ENCODE measurements at regions not wholly inside any gene's neighbourhood (a gene's known extent, or its start where the extent isn't known, plus 50 kb on each side); places are given as distances from the start of the nearest gene placed in this dataset.

GRCh38 chr6:165978476-165978875, 189.2 kb downstream of the TBXT start:
- ATAC-seq (ENCODE audit: low FRiP score) (no peak), DNase-seq (no peak)
- WGBS, 2 donors: 63 to 65% methylated on average over 3 of the region's 3 CpGs
- Histone ChIP-seq H3K4me3 (ENCODE audit: low read length in 2 of 2) (no peak overlapping the region), H3K36me3 (ENCODE audit: control insufficient read depth in 1 of 2, insufficient read depth in 2 of 2, low read length in 1 of 2) (no peaks in the 10 kb centered on the region), H3K4me1 (ENCODE audit: control insufficient read depth in 1 of 2, insufficient read depth in 2 of 2, low read length in 2 of 2) (no peaks in the 10 kb centered on the region), H3K27me3 (ENCODE audit: control insufficient read depth in 1 of 2, insufficient read depth in 2 of 2, low read length in 1 of 2) (no peaks in the 10 kb centered on the region), H3K9me3 (ENCODE audit: control insufficient read depth, low read length) (no peaks in the 10 kb centered on the region), H3K27ac (ENCODE audit: low read depth in 1 of 2, low read length in 2 of 2) (no peak overlapping the region)
- intact Hi-C loops (cut with DNase I): no loop called here

- Histone ChIP-seq H3K36me3 (ENCODE audit: control insufficient read depth in 1 of 2, insufficient read depth in 2 of 2, low read length in 1 of 2) (no peaks in the 10 kb centered on the region), H3K9me3 (ENCODE audit: control insufficient read depth, low read length) (no peaks in the 10 kb centered on the region), H3K4me1 (ENCODE audit: control insufficient read depth in 1 of 2, insufficient read depth in 2 of 2, low read length in 2 of 2) (no peaks in the 10 kb centered on the region), H3K27ac (ENCODE audit: low read depth in 1 of 2, low read length in 2 of 2) (no peak overlapping the region), H3K27me3 (ENCODE audit: control insufficient read depth in 1 of 2, insufficient read depth in 2 of 2, low read length in 1 of 2) (no peaks in the 10 kb centered on the region), H3K4me3 (ENCODE audit: low read length in 2 of 2) (no peak overlapping the region)
- intact Hi-C loops (cut with DNase I): no loop called here
- 85 to 90% methylated on average over 7 of the region's 7 CpGs for WGBS, 2 donors
- DNase-seq (no peak), ATAC-seq (ENCODE audit: low FRiP score) (no peak)
Observed at GRCh38 chr6:165976684-165977083, 191.0 kb downstream of the TBXT start.

GRCh38 chr6:165974817-165975216, 192.8 kb downstream of the TBXT start:
- no peak overlapping the region for H3K27ac ChIP-seq (ENCODE audit: low read depth in 1 of 2, low read length in 2 of 2)
- no peaks in the 10 kb centered on the region for H3K9me3 ChIP-seq (ENCODE audit: control insufficient read depth, low read length)
- ATAC-seq (ENCODE audit: low FRiP score): no peak
- WGBS, 2 donors: 90 to 91% methylated on average over 7 of the region's 7 CpGs
- intact Hi-C loops (cut with DNase I): no loop called here
- no peaks in the 10 kb centered on the region for H3K27me3 ChIP-seq (ENCODE audit: control insufficient read depth in 1 of 2, insufficient read depth in 2 of 2, low read length in 1 of 2)
- no peaks in the 10 kb centered on the region for H3K4me1 ChIP-seq (ENCODE audit: control insufficient read depth in 1 of 2, insufficient read depth in 2 of 2, low read length in 2 of 2)
- no peak for DNase-seq
- H3K4me3 ChIP-seq (ENCODE audit: low read length in 2 of 2): no peak overlapping the region
- no peaks in the 10 kb centered on the region for H3K36me3 ChIP-seq (ENCODE audit: control insufficient read depth in 1 of 2, insufficient read depth in 2 of 2, low read length in 1 of 2)

DNA sequence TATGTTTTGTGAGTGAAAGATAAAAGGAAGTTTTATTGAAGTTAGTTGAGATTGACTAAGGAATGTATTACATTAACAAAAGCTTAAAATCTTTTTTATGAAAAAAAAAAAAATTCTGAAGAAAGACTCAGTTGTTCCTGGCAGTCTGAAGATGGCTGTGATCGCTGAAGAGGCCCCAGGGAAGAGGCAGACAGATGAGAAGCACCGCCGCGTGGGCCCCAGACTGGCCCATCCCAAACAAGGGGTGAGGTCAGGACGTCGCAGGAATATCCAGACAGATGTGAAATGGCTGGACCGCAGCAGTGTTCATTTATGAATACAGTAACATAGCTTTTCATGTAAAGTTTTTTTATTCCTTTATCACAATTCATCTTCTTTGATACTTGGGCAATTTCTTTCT, 194.2 kb downstream of the TBXT start:
- Histone ChIP-seq H3K27ac (ENCODE audit: low read depth in 1 of 2, low read length in 2 of 2) (no peak overlapping the region), H3K9me3 (ENCODE audit: control insufficient read depth, low read length) (no peaks in the 10 kb centered on the region), H3K4me1 (ENCODE audit: control insufficient read depth in 1 of 2, insufficient read depth in 2 of 2, low read length in 2 of 2) (no peaks in the 10 kb centered on the region), H3K27me3 (ENCODE audit: control insufficient read depth in 1 of 2, insufficient read depth in 2 of 2, low read length in 1 of 2) (no peaks in the 10 kb centered on the region), H3K36me3 (ENCODE audit: control insufficient read depth in 1 of 2, insufficient read depth in 2 of 2, low read length in 1 of 2) (no peaks in the 10 kb centered on the region), H3K4me3 (ENCODE audit: low read length in 2 of 2) (no peak overlapping the region)
- intact Hi-C loops (cut with DNase I): no loop called here
- ATAC-seq (ENCODE audit: low FRiP score): no peak
- 92% methylated on average over 7 of the region's 7 CpGs for WGBS, 2 donors
- no peak for DNase-seq

DNA sequence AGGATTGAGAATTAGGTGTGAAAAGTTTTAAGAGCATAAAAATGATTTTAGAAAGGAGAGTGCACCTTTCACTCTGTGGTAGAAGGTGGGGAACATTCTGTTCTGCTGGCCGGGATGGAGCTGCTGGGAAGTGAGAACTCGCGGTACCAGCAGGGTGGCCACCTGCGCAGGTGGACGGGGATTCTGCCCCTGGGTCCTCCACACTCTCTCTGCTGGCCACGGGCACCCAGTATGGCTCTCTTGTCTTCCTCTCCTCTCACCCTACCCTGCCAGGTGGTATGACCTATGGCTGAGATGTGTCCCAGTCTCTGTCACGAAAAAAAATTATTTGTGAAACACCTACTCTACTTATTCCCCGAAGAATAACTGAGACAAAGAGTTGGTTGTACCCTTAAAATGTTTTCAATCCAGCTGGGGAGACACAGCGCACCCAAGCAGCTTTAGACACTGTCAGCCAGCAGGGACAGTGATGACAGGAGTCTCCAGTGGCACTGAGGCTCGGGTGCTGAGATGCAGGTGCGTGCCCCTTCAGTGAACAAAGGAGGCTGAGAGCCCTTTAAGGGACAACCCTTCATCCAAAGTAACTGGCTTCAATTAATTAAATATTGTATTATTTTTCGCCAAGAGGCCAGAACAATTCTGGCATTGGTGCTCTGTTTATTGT, 195.4 kb downstream of the TBXT start:
- Histone ChIP-seq H3K4me3 (ENCODE audit: low read length in 2 of 2) (no peak overlapping the region), H3K27ac (ENCODE audit: low read depth in 1 of 2, low read length in 2 of 2) (no peak overlapping the region), H3K9me3 (ENCODE audit: control insufficient read depth, low read length) (no peaks in the 10 kb centered on the region), H3K27me3 (ENCODE audit: control insufficient read depth in 1 of 2, insufficient read depth in 2 of 2, low read length in 1 of 2) (no peaks in the 10 kb centered on the region), H3K4me1 (ENCODE audit: control insufficient read depth in 1 of 2, insufficient read depth in 2 of 2, low read length in 2 of 2) (no peaks in the 10 kb centered on the region), H3K36me3 (ENCODE audit: control insufficient read depth in 1 of 2, insufficient read depth in 2 of 2, low read length in 1 of 2) (no peaks in the 10 kb centered on the region)
- no peak for DNase-seq
- no peak for ATAC-seq (ENCODE audit: low FRiP score)
- WGBS, 2 donors: 80 to 87% methylated on average over 12 of the region's 12 CpGs
- intact Hi-C loops (cut with DNase I): no loop called here

DNA sequence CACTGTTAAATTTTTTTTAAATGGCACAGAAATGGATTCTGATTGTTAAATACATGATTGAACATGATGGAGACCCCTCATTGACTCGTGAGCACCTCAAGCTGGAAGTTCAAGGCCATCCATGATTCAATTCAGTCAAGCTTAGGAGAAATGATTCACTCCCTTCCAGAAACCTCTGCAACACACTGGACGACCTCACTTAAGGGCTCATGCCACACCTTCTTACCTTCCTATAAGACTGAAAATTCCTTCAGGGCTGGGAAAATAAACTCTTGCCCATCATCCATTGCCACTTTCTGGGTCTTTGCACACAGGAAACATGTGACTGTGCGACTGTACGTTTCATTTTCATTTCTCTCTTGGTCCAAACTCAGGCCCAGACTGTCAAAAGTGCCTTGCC, 196.4 kb downstream of the TBXT start:
- 73 to 81% methylated on average over 4 of the region's 4 CpGs for WGBS, 2 donors
- intact Hi-C loops (cut with DNase I): no loop called here
- DNase-seq (no peak), ATAC-seq (ENCODE audit: low FRiP score) (no peak)
- Histone ChIP-seq H3K9me3 (ENCODE audit: control insufficient read depth, low read length) (no peaks in the 10 kb centered on the region), H3K27me3 (ENCODE audit: control insufficient read depth in 1 of 2, insufficient read depth in 2 of 2, low read length in 1 of 2) (no peaks in the 10 kb centered on the region), H3K4me3 (ENCODE audit: low read length in 2 of 2) (no peak overlapping the region), H3K36me3 (ENCODE audit: control insufficient read depth in 1 of 2, insufficient read depth in 2 of 2, low read length in 1 of 2) (no peaks in the 10 kb centered on the region), H3K27ac (ENCODE audit: low read depth in 1 of 2, low read length in 2 of 2) (no peak overlapping the region), H3K4me1 (ENCODE audit: control insufficient read depth in 1 of 2, insufficient read depth in 2 of 2, low read length in 2 of 2) (no peaks in the 10 kb centered on the region)

- 91 to 92% methylated on average over 4 of the region's 4 CpGs for WGBS, 2 donors
- H3K4me3 ChIP-seq (ENCODE audit: low read length in 2 of 2): no peak overlapping the region
Observed at GRCh38 chr6:165970001-165970400, 197.7 kb downstream of the TBXT start.

DNA sequence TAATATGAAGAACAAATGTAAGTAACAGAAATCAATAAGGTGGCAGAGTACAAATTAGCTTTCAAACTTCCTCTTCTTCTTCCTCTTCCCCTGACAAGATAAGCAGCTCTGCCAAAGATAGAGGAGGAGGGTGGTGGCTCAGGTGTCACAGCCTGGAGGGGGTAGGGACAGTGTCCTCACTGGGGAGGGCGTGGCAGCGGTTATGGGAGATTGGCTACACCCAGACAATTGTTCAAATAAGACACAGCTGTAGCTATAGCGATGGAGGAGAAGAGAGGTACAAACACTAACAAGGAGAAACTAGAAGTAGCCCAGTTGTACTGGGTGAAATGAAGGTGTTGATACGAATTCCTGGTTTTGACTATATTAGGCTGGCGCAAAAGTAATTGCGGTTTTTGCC, 198.5 kb downstream of the TBXT start:
- no peak for ATAC-seq (ENCODE audit: low FRiP score)

More at GRCh38 chr6:165970001-165970400, 197.7 kb downstream of the TBXT start:
- intact Hi-C loops (cut with DNase I): no loop called here
- Histone ChIP-seq H3K4me1 (ENCODE audit: control insufficient read depth in 1 of 2, insufficient read depth in 2 of 2, low read length in 2 of 2) (no peaks in the 10 kb centered on the region), H3K27me3 (ENCODE audit: control insufficient read depth in 1 of 2, insufficient read depth in 2 of 2, low read length in 1 of 2) (no peaks in the 10 kb centered on the region), H3K9me3 (ENCODE audit: control insufficient read depth, low read length) (no peaks in the 10 kb centered on the region), H3K36me3 (ENCODE audit: control insufficient read depth in 1 of 2, insufficient read depth in 2 of 2, low read length in 1 of 2) (no peaks in the 10 kb centered on the region), H3K27ac (ENCODE audit: low read depth in 1 of 2, low read length in 2 of 2) (no peak overlapping the region)
- ATAC-seq (ENCODE audit: low FRiP score): no peak
- no peak for DNase-seq

GRCh38 chr6:165968408-165968807, 199.2 kb downstream of the TBXT start:
- intact Hi-C loops (cut with DNase I): no loop called here
- Histone ChIP-seq H3K4me1 (ENCODE audit: control insufficient read depth in 1 of 2, insufficient read depth in 2 of 2, low read length in 2 of 2) (no peaks in the 10 kb centered on the region), H3K27me3 (ENCODE audit: control insufficient read depth in 1 of 2, insufficient read depth in 2 of 2, low read length in 1 of 2) (no peaks in the 10 kb centered on the region), H3K4me3 (ENCODE audit: low read length in 2 of 2) (no peak overlapping the region), H3K36me3 (ENCODE audit: control insufficient read depth in 1 of 2, insufficient read depth in 2 of 2, low read length in 1 of 2) (no peaks in the 10 kb centered on the region), H3K27ac (ENCODE audit: low read depth in 1 of 2, low read length in 2 of 2) (no peak overlapping the region), H3K9me3 (ENCODE audit: control insufficient read depth, low read length) (no peaks in the 10 kb centered on the region)
- 89% methylated on average over 3 of the region's 3 CpGs for WGBS, 2 donors
- ATAC-seq (ENCODE audit: low FRiP score) (no peak), DNase-seq (no peak)

More for the DNA sequence above, 198.5 kb downstream of the TBXT start:
- no peak for DNase-seq
- Histone ChIP-seq H3K9me3 (ENCODE audit: control insufficient read depth, low read length) (no peaks in the 10 kb centered on the region), H3K27ac (ENCODE audit: low read depth in 1 of 2, low read length in 2 of 2) (no peak overlapping the region), H3K27me3 (ENCODE audit: control insufficient read depth in 1 of 2, insufficient read depth in 2 of 2, low read length in 1 of 2) (no peaks in the 10 kb centered on the region), H3K4me1 (ENCODE audit: control insufficient read depth in 1 of 2, insufficient read depth in 2 of 2, low read length in 2 of 2) (no peaks in the 10 kb centered on the region), H3K4me3 (ENCODE audit: low read length in 2 of 2) (no peak overlapping the region), H3K36me3 (ENCODE audit: control insufficient read depth in 1 of 2, insufficient read depth in 2 of 2, low read length in 1 of 2) (no peaks in the 10 kb centered on the region)
- intact Hi-C loops (cut with DNase I): no loop called here
- 93 to 95% methylated on average over 6 of the region's 6 CpGs for WGBS, 2 donors

Measured in aorta (tissue), 5 donors.